AG04449 (cell line): ENCODE measurements at regions not wholly inside any gene's neighbourhood (a gene's known extent, or its start where the extent isn't known, plus 50 kb on each side); places are given as distances from the start of the nearest gene placed in this dataset.

ENCODE experiments used
- CTCF ChIA-PET: fragments of 350-600 bp; formaldehyde crosslinking; extraction: SDS; loops from one replicate; lab custom pipeline; 2021; ENCODE audit warnings: antibody characterized with exemption; lab: Yijun Ruan, JAX
- POLR2A ChIA-PET: fragments of 400-600, 350-600 bp; formaldehyde crosslinking; extraction: SDS; loops from one replicate; lab custom pipeline; 2020; ENCODE audit warnings: antibody characterized with exemption, inconsistent platforms; lab: Yijun Ruan, JAX
- DNase-seq: peaks from one replicate; pipeline ENCODE4 v3.0.0-alpha.2; 2010; ENCODE audit warnings: low read depth, low spot score
- H3K4me3 ChIP-seq: 2 replicates; pipeline ENCODE4 v1.5.1; 2011; ENCODE audit warnings: low read depth, mild to moderate bottlenecking, control low read depth, low read length
- TF ChIP-seq, protein P1 (sequence below): IDR thresholded peaks from one replicate; pipeline ENCODE4 v1.5.1; 2011; ENCODE audit warnings: mild to moderate bottlenecking, moderate library complexity, low read length, control low read depth, inconsistent platforms; ENCODE audit not compliant: insufficient read depth; ENCODE audit errors: missing control alignments

- no peak for DNase-seq
- TF ChIP-seq, protein P1, sequence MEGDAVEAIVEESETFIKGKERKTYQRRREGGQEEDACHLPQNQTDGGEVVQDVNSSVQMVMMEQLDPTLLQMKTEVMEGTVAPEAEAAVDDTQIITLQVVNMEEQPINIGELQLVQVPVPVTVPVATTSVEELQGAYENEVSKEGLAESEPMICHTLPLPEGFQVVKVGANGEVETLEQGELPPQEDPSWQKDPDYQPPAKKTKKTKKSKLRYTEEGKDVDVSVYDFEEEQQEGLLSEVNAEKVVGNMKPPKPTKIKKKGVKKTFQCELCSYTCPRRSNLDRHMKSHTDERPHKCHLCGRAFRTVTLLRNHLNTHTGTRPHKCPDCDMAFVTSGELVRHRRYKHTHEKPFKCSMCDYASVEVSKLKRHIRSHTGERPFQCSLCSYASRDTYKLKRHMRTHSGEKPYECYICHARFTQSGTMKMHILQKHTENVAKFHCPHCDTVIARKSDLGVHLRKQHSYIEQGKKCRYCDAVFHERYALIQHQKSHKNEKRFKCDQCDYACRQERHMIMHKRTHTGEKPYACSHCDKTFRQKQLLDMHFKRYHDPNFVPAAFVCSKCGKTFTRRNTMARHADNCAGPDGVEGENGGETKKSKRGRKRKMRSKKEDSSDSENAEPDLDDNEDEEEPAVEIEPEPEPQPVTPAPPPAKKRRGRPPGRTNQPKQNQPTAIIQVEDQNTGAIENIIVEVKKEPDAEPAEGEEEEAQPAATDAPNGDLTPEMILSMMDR, result no peak
- POLR2A ChIA-PET, result no interaction called here
- CTCF ChIA-PET, result interaction anchor here (0.8 kb wide), 1 partner anchor 61 kb away, joined by 3 read pairs; no protein-coding TSS in a partner anchor
- H3K4me3 ChIP-seq, result no peak overlapping the region
Observed at GRCh38 chr1:90106311-90106710, 111.4 kb downstream of the ZNF326 start.

DNA sequence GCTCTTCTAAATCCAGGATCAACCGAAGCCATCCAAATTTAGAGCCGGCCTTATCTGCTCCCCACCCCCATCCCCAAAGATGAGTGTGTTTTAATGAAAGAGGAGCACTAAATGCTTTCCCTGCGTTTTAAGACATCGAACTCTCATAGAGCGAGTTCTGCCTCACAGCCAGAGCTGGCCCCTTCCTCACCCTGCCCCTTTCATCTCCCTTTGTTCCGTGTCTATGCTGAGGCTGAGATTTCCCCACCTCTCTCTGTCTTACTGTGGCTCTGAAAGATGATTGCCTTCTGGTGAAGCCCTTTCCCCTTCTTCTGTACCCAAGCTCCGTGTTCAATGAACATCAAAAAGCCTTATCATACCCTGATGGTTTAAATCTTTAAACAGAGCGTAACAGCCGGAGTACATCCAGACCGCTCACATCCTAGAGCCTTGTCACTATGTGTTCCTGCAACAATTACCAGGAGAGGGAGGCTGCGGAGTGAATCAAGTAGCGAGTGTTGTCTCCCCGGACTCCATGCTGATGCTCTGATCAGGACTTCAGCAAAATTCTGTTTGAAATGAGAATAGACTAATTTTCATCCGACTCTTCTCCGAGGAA, 110.1 kb downstream of the ZNF326 start:
- TF ChIP-seq, protein P1, result no peak
- no peak for DNase-seq
- H3K4me3 ChIP-seq, result no peak overlapping the region
- CTCF ChIA-PET, result no interaction called here
- POLR2A ChIA-PET, result no interaction called here

- no peak for DNase-seq
- ChIA-PET CTCF (interaction anchor here (1.3 to 1.8 kb wide), 2 partner anchors 12 to 14 kb away, joined by 3 to 7 read pairs; no protein-coding TSS in a partner anchor), POLR2A (no interaction called here)
- TF ChIP-seq, protein P1, result no peak
- H3K4me3 ChIP-seq, result no peak overlapping the region
Observed at GRCh38 chr1:90100566-90100965, 105.7 kb downstream of the ZNF326 start.

- CTCF ChIA-PET, result no interaction called here
Observed at GRCh38 chr1:90092441-90092840, 97.5 kb downstream of the ZNF326 start.

More at GRCh38 chr1:90092441-90092840, 97.5 kb downstream of the ZNF326 start:
- POLR2A ChIA-PET, result no interaction called here
- TF ChIP-seq, protein P1, result no peak
- no peak for DNase-seq
- H3K4me3 ChIP-seq, result no peak overlapping the region
